MM.1S (cell line): ENCODE measurements at regions not wholly inside any gene's neighbourhood (a gene's known extent, or its start where the extent isn't known, plus 50 kb on each side); places are given as distances from the start of the nearest gene placed in this dataset.
"Not testable (repeated sequence)": the region's sequence is repeated elsewhere in the genome, so short reads cannot be mapped to it uniquely, and the experiment has no call there.

ENCODE experiments used
- CTCF ChIP-seq: fragments of 300-600 bp; sonication (generic); IDR thresholded peaks from 2 replicates; pipeline ENCODE4 v1.5.1; 2016; ENCODE audit warnings: antibody characterized with exemption, low read length, mixed read lengths
- EZH2 ChIP-seq: fragments of 300-600 bp; sonication (generic); optimal IDR thresholded peaks from 2 replicates; pipeline ENCODE3; 2017; ENCODE audit warnings: low read depth, mild to moderate bottlenecking, antibody characterized with exemption, low read length, mixed read lengths
- EZH2phosphoT487 ChIP-seq: fragments of 300-600 bp; sonication (generic); IDR thresholded peaks from 2 replicates; pipeline ENCODE4 v1.6.1; 2018; ENCODE audit warnings: antibody characterized with exemption, low read length

- TF ChIP-seq CTCF, EZH2, EZH2phosphoT487: not testable (repeated sequence)
These were observed 91.5 kb downstream of the CDC42EP3 start for GRCh38 chr2:37579949-37580348.
